HG03432 (cell line): ENCODE measurements at regions not wholly inside any gene's neighbourhood (a gene's known extent, or its start where the extent isn't known, plus 50 kb on each side); places are given as distances from the start of the nearest gene placed in this dataset.

ENCODE experiments used
- ATAC-seq: cut with Tn5 transposase; IDR thresholded peaks from one replicate; pipeline ENCODE4 v1.9.1; 2021; ENCODE audit warnings: mild to moderate bottlenecking, moderate library complexity; ENCODE audit not compliant: unreplicated experiment

GRCh38 chr7:106485919-106486318, 175.0 kb downstream of the CCDC71L start:
- ATAC-seq, result no peak

- ATAC-seq, result peak; percentile 68
Measured at GRCh38 chr7:106485031-106485551, 175.9 kb downstream of the CCDC71L start.

- peak; percentile 27 for ATAC-seq
Measured at GRCh38 chr7:106484562-106484961, 176.4 kb downstream of the CCDC71L start.

- no peak for ATAC-seq
Measured at GRCh38 chr7:106482091-106482490, 178.9 kb downstream of the CCDC71L start.

DNA sequence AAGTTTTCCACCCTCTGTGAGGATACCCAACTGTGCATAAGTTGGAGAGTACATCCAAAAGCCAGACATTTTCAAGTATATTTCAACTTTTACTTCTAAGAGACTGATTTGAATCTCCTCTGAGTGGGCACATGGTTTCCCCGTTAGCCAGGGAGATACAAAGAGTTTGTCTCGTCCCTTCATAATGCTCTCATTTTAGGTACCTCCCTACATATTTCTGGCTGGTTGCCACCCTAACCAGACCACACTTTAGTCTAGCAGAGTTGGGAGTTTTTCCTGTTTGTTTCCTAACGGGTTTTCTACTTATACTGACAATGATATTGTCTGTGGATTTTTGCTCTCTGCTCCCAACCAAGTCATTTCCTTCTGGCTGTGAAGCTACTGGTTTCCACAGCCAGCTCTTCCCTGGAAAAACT, 180.3 kb downstream of the CCDC71L start:
- no peak for ATAC-seq

DNA sequence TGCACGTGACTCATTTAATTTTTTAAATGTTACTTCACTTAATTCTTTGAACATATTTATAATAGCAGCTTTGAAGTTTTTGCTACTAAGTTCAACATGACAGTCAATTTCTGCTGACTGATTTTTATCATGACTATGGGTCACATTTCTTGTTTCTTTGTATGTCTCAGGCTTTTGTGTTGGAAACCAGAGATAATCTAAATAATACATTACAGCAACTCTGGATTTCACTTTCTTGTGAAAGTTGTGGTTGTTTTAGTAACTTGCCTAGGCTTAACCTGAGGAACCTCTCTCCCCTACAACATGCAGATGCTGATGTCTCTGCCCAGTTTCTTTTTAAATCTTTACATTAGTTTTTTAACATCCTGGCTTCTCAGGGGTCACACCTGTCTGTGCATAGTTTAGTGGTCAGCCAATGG, 180.8 kb downstream of the CCDC71L start:
- ATAC-seq, result peak; percentile 67

- ATAC-seq, result no peak
Measured at GRCh38 chr7:106476751-106477150, 184.2 kb downstream of the CCDC71L start.

- ATAC-seq, result no peak
Measured at GRCh38 chr7:106472741-106473140, 188.0 kb upstream of the NAMPT start.

DNA sequence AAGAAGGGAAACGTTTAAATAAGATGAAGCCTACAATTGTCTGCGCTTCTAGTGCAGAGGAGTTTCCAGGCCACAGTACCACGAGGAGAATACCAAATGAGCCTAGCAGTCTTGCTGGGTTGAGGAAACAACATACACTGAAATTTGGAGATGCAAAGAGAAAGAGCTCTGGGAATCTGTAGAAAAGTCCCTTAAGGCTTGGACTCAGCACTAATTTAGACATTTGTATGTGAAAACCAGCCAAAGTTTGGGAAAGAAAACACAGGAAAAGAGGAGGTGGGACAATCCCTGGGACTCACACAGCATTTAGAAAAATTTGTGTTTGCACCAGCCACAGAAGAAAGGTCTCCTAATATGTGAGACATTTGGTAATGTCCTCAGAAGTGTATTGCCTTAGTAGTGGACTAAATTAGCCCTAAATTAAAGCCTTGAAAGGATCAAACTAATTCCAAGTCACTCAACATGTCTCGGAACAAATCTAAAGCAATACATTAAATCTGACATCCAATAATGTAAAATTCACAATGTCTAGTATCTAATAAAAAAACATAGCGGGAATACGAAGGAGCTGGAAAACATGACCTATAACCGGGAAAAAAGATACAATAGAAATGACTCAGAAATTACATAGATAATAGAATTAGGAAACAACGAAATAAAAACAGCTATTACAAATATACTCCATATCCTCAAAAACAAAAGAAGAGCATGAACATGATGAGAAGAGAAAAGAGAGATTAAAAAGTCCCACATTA, 187.1 kb upstream of the NAMPT start:
- ATAC-seq, result no peak

- ATAC-seq, result no peak
Measured at GRCh38 chr7:106471021-106471420, 186.2 kb upstream of the NAMPT start.

GRCh38 chr7:106466867-106467266, 182.1 kb upstream of the NAMPT start:
- no peak for ATAC-seq

DNA sequence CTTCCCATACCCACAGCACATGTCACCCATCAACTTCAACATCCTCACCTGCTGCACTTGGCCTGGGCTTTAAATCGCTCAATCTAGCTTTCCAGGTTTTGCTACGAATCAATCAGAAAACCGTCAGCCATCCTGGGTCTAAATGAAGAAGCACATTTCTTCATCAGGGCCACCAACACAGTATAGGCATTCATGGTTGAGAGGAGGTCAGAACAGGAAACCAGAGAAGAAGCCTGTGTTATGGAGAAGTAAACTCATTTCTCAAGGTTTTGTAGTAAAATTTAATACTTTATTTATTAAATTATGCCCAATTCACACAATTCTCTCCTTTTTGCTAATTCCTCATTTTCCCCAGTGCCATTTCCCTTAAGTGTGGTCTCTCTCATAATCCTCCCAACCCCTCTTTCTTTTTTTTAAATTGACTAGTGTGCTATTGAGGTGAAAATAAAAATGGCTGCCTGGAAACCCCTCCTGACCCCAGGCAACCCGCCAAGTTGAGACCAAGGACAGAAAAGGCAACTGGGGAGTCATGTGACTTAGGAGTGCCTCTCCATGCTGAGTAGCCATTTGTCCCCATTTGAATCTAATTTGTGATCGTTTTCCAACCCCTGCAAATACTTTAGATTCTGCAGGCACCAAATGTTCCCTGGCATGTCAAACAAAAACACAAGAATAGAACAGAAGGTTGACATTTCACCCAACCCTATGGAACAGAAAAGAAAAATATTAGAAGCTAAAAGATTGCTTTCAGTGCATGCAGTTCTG, 181.1 kb upstream of the NAMPT start:
- no peak for ATAC-seq

DNA sequence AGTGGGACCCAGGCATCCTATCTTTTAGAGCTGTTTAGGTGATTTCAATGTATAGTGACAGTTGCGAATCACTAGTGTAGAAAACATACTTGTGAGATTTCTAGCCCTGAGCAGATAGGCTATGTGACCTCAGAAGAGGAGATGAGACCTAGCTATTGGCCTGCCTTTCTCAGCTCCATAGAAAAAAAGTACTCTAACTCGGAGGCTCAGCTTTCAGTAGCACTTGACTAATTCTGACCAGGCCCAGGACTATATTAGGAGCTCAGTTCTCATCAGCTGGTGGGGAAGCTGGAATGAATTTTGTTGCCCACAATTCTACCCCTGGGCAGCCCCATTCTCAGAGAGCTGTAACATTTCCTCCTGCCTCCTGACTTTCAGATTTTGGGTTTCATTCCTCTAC, 179.9 kb upstream of the NAMPT start:
- no peak for ATAC-seq

DNA sequence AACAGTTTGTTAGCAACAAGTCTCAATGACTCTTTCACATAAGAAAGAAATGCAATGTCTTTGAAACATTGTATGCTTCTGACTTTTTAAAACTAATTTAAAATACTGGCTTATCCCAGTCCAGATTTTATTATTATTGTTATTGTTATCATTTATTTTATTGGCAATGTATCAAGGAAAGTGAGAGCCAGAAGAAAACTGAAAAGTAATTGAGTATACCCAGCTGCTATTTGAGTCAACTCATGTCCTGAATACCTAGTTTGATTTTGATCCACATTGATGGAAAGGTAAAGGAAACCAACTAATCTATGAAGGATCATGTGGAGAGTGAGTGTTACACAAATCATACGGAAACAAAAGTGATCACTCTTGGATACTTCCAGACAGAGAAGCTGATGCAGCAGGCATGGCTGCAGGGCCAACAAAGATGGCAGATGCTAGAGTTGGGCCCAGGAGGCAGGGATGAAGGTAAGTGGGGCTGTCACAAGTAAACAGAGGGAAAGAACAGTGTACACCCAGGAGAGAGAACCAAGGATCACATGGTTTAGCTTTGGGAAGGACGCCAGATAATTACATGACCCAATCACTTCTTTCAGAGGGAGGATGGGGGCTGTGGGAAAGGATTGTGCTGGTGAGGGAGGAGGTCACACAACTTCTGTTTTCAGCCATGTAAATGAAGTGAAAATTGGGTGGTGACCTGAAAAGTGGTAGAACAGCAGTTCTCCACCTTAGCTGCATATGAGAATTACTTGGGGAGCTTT, 179.2 kb upstream of the NAMPT start:
- no peak for ATAC-seq

DNA sequence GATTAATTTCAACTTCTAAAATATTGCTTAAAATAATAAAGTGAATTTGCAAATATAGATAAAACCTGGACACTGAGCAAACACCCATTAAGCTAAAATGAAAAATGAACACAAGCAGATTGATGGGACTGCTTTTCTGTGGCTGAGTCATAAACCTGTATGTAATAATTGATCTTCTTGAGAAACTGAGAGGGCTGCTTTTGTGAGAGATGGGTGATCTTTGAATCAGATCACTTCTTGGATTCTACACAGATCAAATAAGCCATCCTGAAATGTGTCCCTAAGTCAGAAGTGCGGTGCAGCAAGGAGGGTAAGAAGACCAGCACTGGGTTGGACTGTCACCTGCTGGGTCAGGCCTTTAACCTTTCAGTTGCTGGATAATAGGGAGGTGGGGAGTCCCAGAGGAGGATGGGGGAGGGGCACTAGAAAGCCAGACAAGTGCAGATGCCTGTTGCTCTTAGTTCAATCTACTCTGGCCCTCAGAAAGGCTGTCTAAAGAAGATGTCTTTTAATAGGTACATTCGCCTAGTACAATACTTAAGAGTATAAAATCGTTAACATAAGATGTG, 178.2 kb upstream of the NAMPT start:
- no peak for ATAC-seq

- no peak for ATAC-seq
Measured at GRCh38 chr7:106462365-106462859, 177.6 kb upstream of the NAMPT start.

- no peak for ATAC-seq
Measured at GRCh38 chr7:106460792-106461254, 176.0 kb upstream of the NAMPT start.

GRCh38 chr7:106459397-106460072, 174.8 kb upstream of the NAMPT start:
- ATAC-seq, result no peak

- no peak for ATAC-seq
Measured at GRCh38 chr7:106457678-106458077, 172.9 kb upstream of the NAMPT start.

GRCh38 chr7:106456329-106456728, 171.5 kb upstream of the NAMPT start:
- no peak for ATAC-seq
